ENCODE measurements at regions not wholly inside any gene's neighbourhood (a gene's known extent, or its start where the extent isn't known, plus 50 kb on each side); places are given as distances from the start of the nearest gene placed in this dataset.
"Not testable (repeated sequence)": the region's sequence is repeated elsewhere in the genome, so short reads cannot be mapped to it uniquely, and the experiment has no call there.

DNA sequence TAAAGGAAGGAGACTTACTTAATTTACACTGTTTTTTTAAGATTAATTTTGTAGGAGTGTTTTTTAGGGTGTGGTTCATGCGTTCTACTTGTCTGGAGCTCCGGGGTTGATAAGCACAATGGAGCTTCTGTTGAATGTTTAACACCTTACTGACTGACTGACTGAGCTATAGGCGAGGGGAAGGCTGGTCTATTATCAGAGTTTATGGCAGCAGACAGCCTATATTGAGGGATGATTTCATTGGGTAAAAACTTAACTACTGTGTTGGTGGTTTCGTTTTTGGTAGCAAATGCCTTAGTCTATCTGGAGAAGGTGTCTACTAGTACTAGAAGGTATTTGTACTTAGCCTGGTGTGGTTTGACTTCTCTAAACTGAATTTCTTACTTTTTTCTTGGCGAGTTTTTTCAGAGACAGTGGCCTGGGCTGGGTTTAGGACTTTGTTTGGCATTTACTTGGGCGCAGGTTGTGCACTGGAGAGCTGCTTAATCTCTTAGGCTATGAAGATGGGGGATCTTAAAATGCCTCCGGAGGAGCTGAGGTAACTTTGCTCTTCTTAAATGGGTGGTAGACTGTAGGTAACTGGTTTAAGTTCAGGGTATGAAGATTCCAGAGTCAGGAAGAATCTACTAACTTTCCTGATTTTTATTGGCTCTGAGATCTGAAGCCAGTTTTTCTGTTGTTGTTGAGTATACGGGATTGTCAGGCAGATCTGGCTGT lies 130.2 kb downstream of the ART5 start:
- peak overlapping the region in 2 of 3 experiments; percentile 41 to 50; a peak in 2 of 7 replicates for H3K27ac Mint-ChIP-seq

GRCh38 chr11:3509563-3509962 lies 130.6 kb upstream of the ZNF195 start:
- not testable (repeated sequence) for H2AFZ ChIP-seq (ENCODE audit: low read length); H3K4me2 ChIP-seq (ENCODE audit: insufficient read depth, insufficient read length, low read length); H3K14ac ChIP-seq (ENCODE audit: insufficient read depth, low read length); H4K5ac ChIP-seq (ENCODE audit: insufficient read length, low read depth, low read length); DNase-seq; H3K27me3 Mint-ChIP-seq (ENCODE audit: low read depth); H2AK5ac ChIP-seq (ENCODE audit: insufficient read length, low read length); H3K4ac ChIP-seq (ENCODE audit: low read depth, low read length); H2BK120ac ChIP-seq (ENCODE audit: low read depth, low read length, poor library complexity, severe bottlenecking); H3K27ac ChIP-seq (ENCODE audit: insufficient read length, low read depth, low read length); H2BK12ac ChIP-seq (ENCODE audit: insufficient read length, low read depth, low read length); H4K8ac ChIP-seq (replicated peaks; ENCODE audit: insufficient read length, low read depth, low read length); H3K27ac Mint-ChIP-seq; H3K9me3 ChIP-seq (ENCODE audit: control insufficient read depth, low read depth, low read length); H3K23me2 ChIP-seq (ENCODE audit: insufficient read length, low read depth, low read length, poor library complexity, severe bottlenecking); H4K91ac ChIP-seq (ENCODE audit: insufficient read length, low read depth, low read length); H3K9me3 Mint-ChIP-seq; H3K27me3 ChIP-seq (ENCODE audit: insufficient read depth, low read length); H3K56ac ChIP-seq (ENCODE audit: insufficient read length, low read depth, low read length); H3K23ac ChIP-seq (ENCODE audit: insufficient read length, low read depth, low read length); H3K18ac ChIP-seq (ENCODE audit: insufficient read length, low read depth, low read length); H2BK5ac ChIP-seq (ENCODE audit: insufficient read length, low read length); H4K20me1 ChIP-seq (ENCODE audit: control insufficient read depth, insufficient read depth, insufficient read length); H3K9ac ChIP-seq (ENCODE audit: extremely low read depth, insufficient read length, low read length); H3K36me3 Mint-ChIP-seq (ENCODE audit: insufficient read depth in 1 of 3, low read depth in 3 of 3); H2BK15ac ChIP-seq (ENCODE audit: low read depth, low read length); H3T11ph ChIP-seq (ENCODE audit: low read length); H3K79me1 ChIP-seq (ENCODE audit: insufficient read depth, low read depth, low read length, poor library complexity, severe bottlenecking); H2BK20ac ChIP-seq (ENCODE audit: low read depth, low read length, poor library complexity, severe bottlenecking); H3K79me2 ChIP-seq (ENCODE audit: insufficient read depth, low read length); H3K4me1 ChIP-seq (ENCODE audit: insufficient read depth, low read length)
- no CpG with 5 or more reads among the region's 6 CpGs for WGBS (ENCODE audit: extremely low coverage, insufficient read length, low lambda C conversion rate)
- Mint-ChIP-seq H3K4me3 (peak overlapping the region in 1 of 2 experiments; percentile 36; a peak in 1 of 5 replicates), H3K4me1 (peaks cover 28 to 37% of the 10 kb centered on the region in 2 experiments)

More for the DNA sequence above, 130.2 kb downstream of the ART5 start:
- H3K4me3 Mint-ChIP-seq; H3K9me3 ChIP-seq (ENCODE audit: control insufficient read depth, low read depth, low read length); H3K79me1 ChIP-seq (ENCODE audit: insufficient read depth, low read depth, low read length, poor library complexity, severe bottlenecking); H2BK5ac ChIP-seq (ENCODE audit: insufficient read length, low read length); H2AFZ ChIP-seq (ENCODE audit: low read length); DNase-seq; H3K4ac ChIP-seq (ENCODE audit: low read depth, low read length); H2BK15ac ChIP-seq (ENCODE audit: low read depth, low read length); H3K79me2 ChIP-seq (ENCODE audit: insufficient read depth, low read length); H3K27ac ChIP-seq (ENCODE audit: insufficient read length, low read depth, low read length); H4K20me1 ChIP-seq (ENCODE audit: control insufficient read depth, insufficient read depth, insufficient read length); H3K18ac ChIP-seq (ENCODE audit: insufficient read length, low read depth, low read length); H3K27me3 ChIP-seq (ENCODE audit: insufficient read depth, low read length); H3K4me1 ChIP-seq (ENCODE audit: insufficient read depth, low read length); H3K14ac ChIP-seq (ENCODE audit: insufficient read depth, low read length); H4K8ac ChIP-seq (replicated peaks; ENCODE audit: insufficient read length, low read depth, low read length); H3K27me3 Mint-ChIP-seq (ENCODE audit: low read depth); H3K9me3 Mint-ChIP-seq; H3K56ac ChIP-seq (ENCODE audit: insufficient read length, low read depth, low read length); H2BK120ac ChIP-seq (ENCODE audit: low read depth, low read length, poor library complexity, severe bottlenecking); H3K9ac ChIP-seq (ENCODE audit: extremely low read depth, insufficient read length, low read length); H3T11ph ChIP-seq (ENCODE audit: low read length); H2BK12ac ChIP-seq (ENCODE audit: insufficient read length, low read depth, low read length); H2AK5ac ChIP-seq (ENCODE audit: insufficient read length, low read length); H3K23me2 ChIP-seq (ENCODE audit: insufficient read length, low read depth, low read length, poor library complexity, severe bottlenecking); H4K5ac ChIP-seq (ENCODE audit: insufficient read length, low read depth, low read length); H3K4me2 ChIP-seq (ENCODE audit: insufficient read depth, insufficient read length, low read length); H3K36me3 Mint-ChIP-seq (ENCODE audit: insufficient read depth in 1 of 3, low read depth in 3 of 3); H4K91ac ChIP-seq (ENCODE audit: insufficient read length, low read depth, low read length); H2BK20ac ChIP-seq (ENCODE audit: low read depth, low read length, poor library complexity, severe bottlenecking); H3K23ac ChIP-seq (ENCODE audit: insufficient read length, low read depth, low read length): not testable (repeated sequence)
- WGBS (ENCODE audit: extremely low coverage, insufficient read length, low lambda C conversion rate), result no CpG with 5 or more reads among the region's 8 CpGs
- peaks cover 39 to 47% of the 10 kb centered on the region in 2 experiments for H3K4me1 Mint-ChIP-seq

Data from H9 (cell line).